ENCODE measurements at regions not wholly inside any gene's neighbourhood (a gene's known extent, or its start where the extent isn't known, plus 50 kb on each side); places are given as distances from the start of the nearest gene placed in this dataset.

DNA sequence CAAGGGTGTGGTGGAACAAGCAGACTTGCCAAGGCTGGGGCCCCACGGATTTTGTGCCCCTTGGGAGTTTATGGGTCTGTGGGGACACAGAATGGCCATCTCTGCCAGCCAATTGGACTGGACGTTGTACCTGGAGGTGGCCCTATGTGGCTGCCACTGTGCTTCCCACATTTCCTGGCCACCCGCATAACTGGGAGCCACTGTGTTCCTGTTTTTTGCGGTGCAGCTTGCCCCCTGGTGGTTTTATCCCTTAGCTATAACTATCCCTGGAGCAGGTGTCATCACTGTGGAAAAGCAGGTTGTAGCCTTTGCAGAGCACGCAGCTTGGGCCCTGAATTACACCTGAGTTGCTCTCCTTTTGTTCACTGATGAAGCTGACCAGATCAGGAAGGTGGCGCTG, 306.3 kb downstream of the ZPLD1 start:
- DNase-seq (ENCODE audit: extremely low spot score in 2 of 2), result no peak
- Histone ChIP-seq H3K4me1 (no peaks in the 10 kb centered on the region), H3K9me3 (no peaks in the 10 kb centered on the region), H3K27me3 (no peaks in the 10 kb centered on the region), H3K36me3 (no peaks in the 10 kb centered on the region), H3K27ac (no peak overlapping the region), H3K4me3 (no peak overlapping the region)
- intact Hi-C loops (cut with DNase I), result no loop called here
- TF ChIP-seq POLR2AphosphoS5 (IDR thresholded peaks at IDR 0.05; ENCODE audit: insufficient read depth in 1 of 2, low read depth in 1 of 2), result no peak
- TF ChIP-seq POLR2A (IDR thresholded peaks at IDR 0.05), result no peak
- TF ChIP-seq, protein P1, sequence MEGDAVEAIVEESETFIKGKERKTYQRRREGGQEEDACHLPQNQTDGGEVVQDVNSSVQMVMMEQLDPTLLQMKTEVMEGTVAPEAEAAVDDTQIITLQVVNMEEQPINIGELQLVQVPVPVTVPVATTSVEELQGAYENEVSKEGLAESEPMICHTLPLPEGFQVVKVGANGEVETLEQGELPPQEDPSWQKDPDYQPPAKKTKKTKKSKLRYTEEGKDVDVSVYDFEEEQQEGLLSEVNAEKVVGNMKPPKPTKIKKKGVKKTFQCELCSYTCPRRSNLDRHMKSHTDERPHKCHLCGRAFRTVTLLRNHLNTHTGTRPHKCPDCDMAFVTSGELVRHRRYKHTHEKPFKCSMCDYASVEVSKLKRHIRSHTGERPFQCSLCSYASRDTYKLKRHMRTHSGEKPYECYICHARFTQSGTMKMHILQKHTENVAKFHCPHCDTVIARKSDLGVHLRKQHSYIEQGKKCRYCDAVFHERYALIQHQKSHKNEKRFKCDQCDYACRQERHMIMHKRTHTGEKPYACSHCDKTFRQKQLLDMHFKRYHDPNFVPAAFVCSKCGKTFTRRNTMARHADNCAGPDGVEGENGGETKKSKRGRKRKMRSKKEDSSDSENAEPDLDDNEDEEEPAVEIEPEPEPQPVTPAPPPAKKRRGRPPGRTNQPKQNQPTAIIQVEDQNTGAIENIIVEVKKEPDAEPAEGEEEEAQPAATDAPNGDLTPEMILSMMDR (IDR thresholded peaks at IDR 0.05), result no peak

DNA sequence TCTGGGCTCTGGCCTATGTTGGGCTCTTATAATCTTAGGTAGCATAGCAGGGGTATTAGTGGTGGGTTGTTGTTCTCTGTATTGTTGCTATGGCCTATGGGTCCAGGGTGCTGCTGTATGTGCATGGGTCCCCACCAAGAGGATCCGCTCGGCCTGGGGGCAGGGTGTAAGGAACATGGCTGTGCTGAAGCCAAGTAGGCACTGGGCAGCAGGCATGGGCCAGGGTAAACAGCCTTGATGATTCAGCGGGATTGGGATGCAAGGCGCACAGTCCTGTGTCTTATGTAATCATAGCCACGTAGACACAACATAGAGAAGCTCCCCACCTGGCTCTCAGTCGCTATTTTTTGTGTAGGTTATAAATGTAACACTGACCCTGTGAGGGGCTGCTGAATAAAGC, 306.9 kb downstream of the ZPLD1 start:
- Histone ChIP-seq H3K4me1 (no peaks in the 10 kb centered on the region), H3K27ac (no peak overlapping the region), H3K9me3 (no peaks in the 10 kb centered on the region), H3K4me3 (no peak overlapping the region), H3K27me3 (no peaks in the 10 kb centered on the region), H3K36me3 (no peaks in the 10 kb centered on the region)
- no peak for DNase-seq (ENCODE audit: extremely low spot score in 2 of 2)
- intact Hi-C loops (cut with DNase I), result no loop called here
- TF ChIP-seq, protein P1 (IDR thresholded peaks at IDR 0.05), result no peak
- TF ChIP-seq POLR2A (IDR thresholded peaks at IDR 0.05), result no peak
- no peak for TF ChIP-seq POLR2AphosphoS5 (IDR thresholded peaks at IDR 0.05; ENCODE audit: insufficient read depth in 1 of 2, low read depth in 1 of 2)

DNA sequence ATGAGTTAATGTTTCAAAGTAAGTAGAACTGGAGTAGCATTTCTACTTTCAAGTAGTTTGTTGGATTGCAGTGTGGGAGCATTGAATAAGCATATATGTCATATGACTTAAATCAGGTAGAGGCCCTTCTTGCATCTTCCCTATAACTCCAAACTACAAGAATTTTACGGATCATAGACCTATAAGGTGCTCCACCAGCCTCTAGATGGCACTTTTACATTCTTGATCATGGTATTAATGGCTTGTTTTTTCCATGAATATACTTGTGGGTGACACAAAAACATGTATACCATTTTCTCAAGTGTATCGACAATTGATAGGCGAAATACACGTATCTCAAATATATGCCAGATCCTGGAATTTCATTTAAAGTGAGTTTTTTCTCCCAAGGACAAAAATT, 311.1 kb downstream of the ZPLD1 start:
- H3K27me3 ChIP-seq, result no peaks in the 10 kb centered on the region
- intact Hi-C loops (cut with DNase I), result no loop called here

DNA sequence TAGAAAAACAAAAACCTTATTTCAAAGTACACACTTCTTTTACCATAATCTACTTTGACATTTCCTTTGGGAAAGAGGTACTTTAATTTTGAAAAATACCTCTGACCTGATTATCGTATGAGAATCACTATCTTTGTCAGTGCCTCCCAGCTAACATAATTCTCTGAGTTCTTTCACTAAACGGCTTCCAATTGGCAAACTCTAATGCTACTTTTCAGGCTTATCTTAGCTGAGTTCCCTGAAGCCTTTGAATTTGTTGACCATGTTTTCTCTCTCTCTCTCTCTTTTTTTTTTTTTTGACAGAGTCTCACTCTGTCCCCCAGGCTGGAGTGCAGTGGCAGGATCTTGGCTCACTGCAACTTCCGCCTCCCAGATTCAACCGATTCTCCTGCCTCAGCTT, 312.8 kb downstream of the ZPLD1 start:
- Histone ChIP-seq H3K4me3 (no peak overlapping the region), H3K27ac (no peak overlapping the region), H3K4me1 (no peaks in the 10 kb centered on the region), H3K36me3 (no peaks in the 10 kb centered on the region), H3K27me3 (no peaks in the 10 kb centered on the region), H3K9me3 (no peaks in the 10 kb centered on the region)
- intact Hi-C loops (cut with DNase I), result no loop called here
- TF ChIP-seq POLR2A (IDR thresholded peaks at IDR 0.05) (no peak), POLR2AphosphoS5 (IDR thresholded peaks at IDR 0.05; ENCODE audit: insufficient read depth in 1 of 2, low read depth in 1 of 2) (no peak)
- TF ChIP-seq, protein P1 (IDR thresholded peaks at IDR 0.05), result no peak
- no peak for DNase-seq (ENCODE audit: extremely low spot score in 2 of 2)

More for the DNA sequence above, 311.1 kb downstream of the ZPLD1 start:
- no peak overlapping the region for H3K27ac ChIP-seq
- no peak overlapping the region for H3K4me3 ChIP-seq
- TF ChIP-seq, protein P1 (IDR thresholded peaks at IDR 0.05), result no peak
- no peak for TF ChIP-seq POLR2AphosphoS5 (IDR thresholded peaks at IDR 0.05; ENCODE audit: insufficient read depth in 1 of 2, low read depth in 1 of 2)
- TF ChIP-seq POLR2A (IDR thresholded peaks at IDR 0.05), result no peak
- H3K4me1 ChIP-seq, result no peaks in the 10 kb centered on the region
- no peaks in the 10 kb centered on the region for H3K9me3 ChIP-seq
- no peaks in the 10 kb centered on the region for H3K36me3 ChIP-seq
- DNase-seq (ENCODE audit: extremely low spot score in 2 of 2), result no peak

DNA sequence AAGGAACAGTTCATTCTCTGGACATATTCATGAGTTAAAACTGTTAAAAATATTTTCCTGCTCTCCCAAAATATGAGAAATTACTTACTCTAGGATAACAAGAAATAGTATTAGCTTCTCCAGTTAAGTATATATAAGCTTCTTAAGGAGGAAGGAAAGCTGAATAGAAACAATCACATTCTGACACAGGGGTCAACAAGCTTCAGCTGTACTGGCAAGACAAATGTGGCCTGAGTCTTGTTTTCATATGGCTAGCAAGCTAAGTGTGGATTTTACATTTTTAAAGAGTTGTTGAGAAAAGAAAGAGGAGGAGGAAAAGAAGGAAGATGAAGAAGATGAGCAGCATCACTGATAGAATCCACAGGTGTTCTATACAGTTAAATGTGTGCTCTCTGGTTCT, 313.8 kb downstream of the ZPLD1 start:
- Histone ChIP-seq H3K4me1 (no peaks in the 10 kb centered on the region), H3K4me3 (no peak overlapping the region), H3K27ac (no peak overlapping the region), H3K9me3 (no peaks in the 10 kb centered on the region), H3K36me3 (no peaks in the 10 kb centered on the region), H3K27me3 (no peaks in the 10 kb centered on the region)
- TF ChIP-seq POLR2A (IDR thresholded peaks at IDR 0.05), result no peak
- no peak for TF ChIP-seq POLR2AphosphoS5 (IDR thresholded peaks at IDR 0.05; ENCODE audit: insufficient read depth in 1 of 2, low read depth in 1 of 2)
- TF ChIP-seq, protein P1 (IDR thresholded peaks at IDR 0.05), result no peak
- intact Hi-C loops (cut with DNase I), result no loop called here
- DNase-seq (ENCODE audit: extremely low spot score in 2 of 2), result no peak
